T-cell (primary cell): ENCODE measurements at regions not wholly inside any gene's neighbourhood (a gene's known extent, or its start where the extent isn't known, plus 50 kb on each side); places are given as distances from the start of the nearest gene placed in this dataset.

Experiments used
- ATAC-seq, 4 experiments: fragments of 200-7000 bp in 3 of 4; fragments of 150-1000 bp in 1 of 4; cut with Tn5 transposase; replicated peaks in 1 of 4; 1 replicate in 3 of 4; 2 replicates in 1 of 4; pipeline ENCODE4 v1.10.0; 2021; ENCODE audit warnings: moderate library complexity in 3 of 4, mild to moderate bottlenecking in 2 of 4, moderate number of reproducible peaks in 1 of 4
- CTCF ChIA-PET, 2 donors: fragments of 300-600 bp; sonication (Branson Sonifier 250); formaldehyde crosslinking; loops; one replicate each; lab custom pipeline; 2022; ENCODE audit warnings: antibody characterized with exemption in 2 of 2; lab: Charles Lee
- POLR2A ChIA-PET, 2 donors: fragments of 300-600 bp; sonication (Branson Sonifier 250); formaldehyde crosslinking; loops; one replicate each; lab custom pipeline; 2022; ENCODE audit warnings: antibody characterized with exemption in 2 of 2; lab: Charles Lee
- DNase-seq, 35 experiments: peaks; one replicate each; pipeline versions ENCODE4 v3.0.0 to v3.0.0-alpha.2; 2013 to 2023
- H3K27ac ChIP-seq: one replicate; pipeline ENCODE4 v1.5.1; 2013; ENCODE audit warnings: low read length
- H3K27me3 ChIP-seq, 2 experiments: replicated peaks in 1 of 2; 1 replicate in 1 of 2; 2 replicates in 1 of 2; pipeline versions ENCODE4 v1.6.1 to v1.7.0; 2013; ENCODE audit warnings: low read length in 1 of 2, mixed read lengths in 1 of 2; ENCODE audit not compliant: control insufficient read depth in 2 of 2, insufficient read depth in 2 of 2; ENCODE audit errors: extremely low read depth in 1 of 2
- H3K36me3 ChIP-seq, 2 donors: 1 replicate in 1 of 2; 2 replicates in 1 of 2; pipeline versions ENCODE4 v1.6.1 to v1.7.0; 2013; ENCODE audit warnings: low read length in 1 of 2; ENCODE audit not compliant: control insufficient read depth in 2 of 2, insufficient read depth in 1 of 2; ENCODE audit errors: extremely low read depth in 1 of 2
- H3K4me1 ChIP-seq, 2 experiments: 1 replicate in 1 of 2; 2 replicates in 1 of 2; pipeline versions ENCODE4 v1.6.1 to v1.7.0; 2013; ENCODE audit warnings: low read length in 2 of 2, mixed read lengths in 1 of 2; ENCODE audit not compliant: insufficient read depth in 2 of 2, control insufficient read depth in 1 of 2; ENCODE audit errors: extremely low read depth in 1 of 2
- H3K4me3 ChIP-seq, 2 donors: 1 replicate in 1 of 2; 2 replicates in 1 of 2; pipeline versions ENCODE4 v1.5.1 to v1.7.0; 2013; ENCODE audit warnings: mild to moderate bottlenecking in 2 of 2, low read length in 1 of 2, moderate library complexity in 1 of 2; ENCODE audit not compliant: control insufficient read depth in 1 of 2; ENCODE audit errors: extremely low read depth in 1 of 2
- H3K9me3 ChIP-seq: 2 replicates; pipeline ENCODE4 v1.7.0; 2013
- H3K27ac Mint-ChIP-seq, 2 donors: one replicate each; pipeline ENCODE4 v1.8.0; 2020 to 2021; ENCODE audit warnings: mild to moderate bottlenecking in 2 of 2, mixed read lengths in 2 of 2
- H3K27me3 Mint-ChIP-seq, 2 donors: one replicate each; pipeline ENCODE4 v1.8.0; 2021 to 2022; ENCODE audit warnings: mixed read lengths in 2 of 2
- H3K36me3 Mint-ChIP-seq: one replicate; pipeline ENCODE4 v1.8.0; 2021; ENCODE audit warnings: mixed read lengths
- H3K4me1 Mint-ChIP-seq, 3 donors: one replicate each; pipeline ENCODE4 v1.8.0; 2020 to 2022; ENCODE audit warnings: mixed read lengths in 3 of 3, mild to moderate bottlenecking in 1 of 3
- H3K4me3 Mint-ChIP-seq, 3 donors: one replicate each; pipeline ENCODE4 v1.8.0; 2020 to 2022; ENCODE audit warnings: mild to moderate bottlenecking in 3 of 3, mixed read lengths in 3 of 3, moderate library complexity in 3 of 3
- H3K9me3 Mint-ChIP-seq, 3 donors: one replicate each; pipeline ENCODE4 v1.8.0; 2020 to 2022; ENCODE audit warnings: mixed read lengths in 3 of 3
- WGBS: methylation state at CpG from one replicate; pipeline ENCODE4 v1.1.5; 2013; ENCODE audit warnings: missing lambda C conversion rate; ENCODE audit not compliant: insufficient coverage; 5-methylcytosine and 5-hydroxymethylcytosine counted together

- Histone ChIP-seq H3K27me3 (peaks cover 0 to 2% of the 10 kb centered on the region in 2 experiments), H3K4me3 (no peak overlapping the region), H3K36me3 (no peaks in the 10 kb centered on the region), H3K27ac (no peak overlapping the region), H3K4me1 (no peaks in the 10 kb centered on the region), H3K9me3 (no peaks in the 10 kb centered on the region)
- H3K27ac Mint-ChIP-seq = no peak overlapping the region
- CTCF ChIA-PET = no interaction called here
- H3K36me3 Mint-ChIP-seq = no peaks in the 10 kb centered on the region
- H3K27me3 Mint-ChIP-seq = peaks cover 0 to 7% of the 10 kb centered on the region in 2 donors
- no peaks in the 10 kb centered on the region for H3K9me3 Mint-ChIP-seq
- POLR2A ChIA-PET = no interaction called here
- DNase-seq (no peak), ATAC-seq (no peak)
- no CpG with 5 or more reads among the region's 3 CpGs for WGBS
- H3K4me1 Mint-ChIP-seq = no peaks in the 10 kb centered on the region
- no peak overlapping the region for H3K4me3 Mint-ChIP-seq
Observed at GRCh38 chr5:147045290-147045689, 166.7 kb upstream of the PPP2R2B start.

GRCh38 chr5:147046281-147046680 lies 167.7 kb upstream of the PPP2R2B start:
- Mint-ChIP-seq H3K36me3 (no peaks in the 10 kb centered on the region), H3K27ac (no peak overlapping the region), H3K4me1 (no peaks in the 10 kb centered on the region), H3K4me3 (no peak overlapping the region), H3K27me3 (peaks cover 0 to 8% of the 10 kb centered on the region in 2 donors), H3K9me3 (no peaks in the 10 kb centered on the region)
- H3K4me1 ChIP-seq = no peaks in the 10 kb centered on the region
- peaks cover 0 to 2% of the 10 kb centered on the region in 2 experiments for H3K27me3 ChIP-seq
- H3K9me3 ChIP-seq = no peaks in the 10 kb centered on the region
- ATAC-seq (no peak), DNase-seq (no peak)
- H3K27ac ChIP-seq = no peak overlapping the region
- H3K4me3 ChIP-seq = no peak overlapping the region
- POLR2A ChIA-PET = no interaction called here
- H3K36me3 ChIP-seq = no peaks in the 10 kb centered on the region
- CTCF ChIA-PET = no interaction called here
- 50% methylated on average over 1 of the region's 1 CpG for WGBS

DNA sequence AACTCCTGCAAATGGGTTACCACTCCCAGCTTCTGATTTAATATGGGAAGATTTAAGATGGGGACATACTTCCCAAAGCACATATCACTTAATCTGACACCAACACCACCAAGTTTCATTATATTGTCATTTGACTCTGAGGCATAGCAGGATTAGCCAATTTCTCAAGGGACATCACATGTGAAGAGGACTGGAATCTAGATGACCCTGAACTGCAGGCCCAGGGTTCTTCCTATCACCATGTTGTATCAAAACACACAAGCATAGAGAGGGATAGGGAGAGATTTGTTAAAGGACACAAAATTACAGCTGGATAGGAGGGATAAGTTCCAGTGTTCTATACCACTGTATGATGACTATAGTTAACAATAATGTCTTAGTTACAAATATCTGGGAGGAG lies 168.3 kb upstream of the PPP2R2B start:
- H3K4me3 Mint-ChIP-seq = no peak overlapping the region
- H3K4me1 Mint-ChIP-seq = no peaks in the 10 kb centered on the region
- Histone ChIP-seq H3K27me3 (peaks cover 0 to 2% of the 10 kb centered on the region in 2 experiments), H3K4me1 (no peaks in the 10 kb centered on the region), H3K27ac (no peak overlapping the region), H3K4me3 (no peak overlapping the region), H3K36me3 (no peaks in the 10 kb centered on the region), H3K9me3 (no peaks in the 10 kb centered on the region)
- CTCF ChIA-PET = interaction anchor here in 1 of 2 donors (0.6 kb wide), 1 partner anchor 184 kb away, joined by 3 read pairs; no protein-coding TSS in a partner anchor
- peaks cover 0 to 8% of the 10 kb centered on the region in 2 donors for H3K27me3 Mint-ChIP-seq
- no peaks in the 10 kb centered on the region for H3K9me3 Mint-ChIP-seq
- no peak for DNase-seq
- H3K36me3 Mint-ChIP-seq = no peaks in the 10 kb centered on the region
- ATAC-seq = no peak
- POLR2A ChIA-PET = no interaction called here
- H3K27ac Mint-ChIP-seq = no peak overlapping the region

- Histone ChIP-seq H3K4me3 (no peak overlapping the region), H3K4me1 (no peaks in the 10 kb centered on the region), H3K9me3 (no peaks in the 10 kb centered on the region), H3K36me3 (no peaks in the 10 kb centered on the region), H3K27me3 (peaks cover 0 to 2% of the 10 kb centered on the region in 2 experiments), H3K27ac (no peak overlapping the region)
- peaks cover 4 to 20% of the 10 kb centered on the region in 2 donors for H3K27me3 Mint-ChIP-seq
- H3K4me1 Mint-ChIP-seq = no peaks in the 10 kb centered on the region
- no peak for DNase-seq
- ChIA-PET CTCF (no interaction called here), POLR2A (no interaction called here)
- no peaks in the 10 kb centered on the region for H3K9me3 Mint-ChIP-seq
- no peak for ATAC-seq
- no peaks in the 10 kb centered on the region for H3K36me3 Mint-ChIP-seq
- H3K27ac Mint-ChIP-seq = no peak overlapping the region
- 57% methylated on average over 2 of the region's 2 CpGs for WGBS
- H3K4me3 Mint-ChIP-seq = no peak overlapping the region
Observed at GRCh38 chr5:147049764-147050163, 171.2 kb upstream of the PPP2R2B start.

- no CpG with 5 or more reads among the region's 2 CpGs for WGBS
- Mint-ChIP-seq H3K27me3 (peaks cover 4 to 24% of the 10 kb centered on the region in 2 donors), H3K4me3 (no peak overlapping the region), H3K27ac (no peak overlapping the region), H3K9me3 (no peaks in the 10 kb centered on the region), H3K36me3 (no peaks in the 10 kb centered on the region), H3K4me1 (no peaks in the 10 kb centered on the region)
- Histone ChIP-seq H3K9me3 (no peaks in the 10 kb centered on the region), H3K4me3 (no peak overlapping the region), H3K36me3 (no peaks in the 10 kb centered on the region), H3K27ac (no peak overlapping the region), H3K27me3 (peaks cover 0 to 2% of the 10 kb centered on the region in 2 experiments), H3K4me1 (no peaks in the 10 kb centered on the region)
- CTCF ChIA-PET = interaction anchor here in 1 of 2 donors (0.6 kb wide), 1 partner anchor 10 kb away, joined by 6 read pairs; no protein-coding TSS in a partner anchor
- ATAC-seq (no peak), DNase-seq (no peak)
- POLR2A ChIA-PET = no interaction called here
Observed at GRCh38 chr5:147050172-147050571, 171.6 kb upstream of the PPP2R2B start.

DNA sequence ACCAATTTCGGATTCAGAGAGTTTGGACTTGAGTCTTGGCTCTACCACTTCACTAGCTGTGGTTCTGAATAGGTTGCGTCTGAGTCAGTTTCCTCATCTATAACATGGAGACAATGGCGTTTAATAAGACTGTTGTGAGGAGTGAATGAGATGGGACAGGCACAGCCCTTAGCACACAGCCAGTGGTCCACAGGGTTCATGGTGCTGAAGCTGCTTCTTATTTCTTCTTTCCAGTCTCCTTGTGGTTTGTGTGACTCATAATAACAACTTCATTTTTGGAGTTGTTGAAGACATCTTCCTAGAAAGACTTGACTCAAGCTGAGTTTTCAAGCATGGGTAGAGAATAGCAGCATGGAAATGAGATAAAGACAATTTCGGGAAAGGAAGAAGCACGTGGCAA lies 172.6 kb upstream of the PPP2R2B start:
- H3K9me3 ChIP-seq = no peaks in the 10 kb centered on the region
- DNase-seq = no peak
- ChIA-PET CTCF (no interaction called here), POLR2A (no interaction called here)
- H3K4me1 Mint-ChIP-seq = no peaks in the 10 kb centered on the region
- no peak overlapping the region for H3K4me3 Mint-ChIP-seq
- no peaks in the 10 kb centered on the region for H3K36me3 ChIP-seq
- H3K27me3 ChIP-seq = peaks cover 0 to 2% of the 10 kb centered on the region in 2 experiments
- no peaks in the 10 kb centered on the region for H3K36me3 Mint-ChIP-seq
- no peak overlapping the region for H3K27ac Mint-ChIP-seq
- H3K4me1 ChIP-seq = no peaks in the 10 kb centered on the region
- peaks cover 4 to 20% of the 10 kb centered on the region in 2 donors for H3K27me3 Mint-ChIP-seq
- ATAC-seq = no peak
- WGBS = no CpG with 5 or more reads among the region's 5 CpGs
- H3K9me3 Mint-ChIP-seq = no peaks in the 10 kb centered on the region
- H3K4me3 ChIP-seq = no peak overlapping the region
- H3K27ac ChIP-seq = no peak overlapping the region

DNA sequence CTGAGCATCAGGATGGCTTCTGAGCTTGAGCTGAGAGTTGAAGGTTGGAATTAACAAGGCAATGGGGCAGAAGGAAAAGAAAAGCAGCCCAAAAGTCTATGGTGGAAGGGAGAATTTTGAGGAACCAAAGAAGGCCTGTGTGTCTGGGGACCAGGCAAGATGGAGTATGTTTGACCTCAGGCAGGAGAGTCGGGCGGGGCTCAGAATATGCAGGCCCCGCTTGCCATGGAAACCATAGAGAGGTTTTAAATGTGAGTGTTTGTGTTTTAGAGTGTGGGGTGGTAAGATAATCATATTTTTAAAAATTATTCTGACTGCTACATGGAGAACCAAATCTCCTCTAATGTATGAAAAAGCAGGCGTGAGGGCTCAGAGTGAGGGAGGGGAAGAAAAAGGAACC lies 174.0 kb upstream of the PPP2R2B start:
- DNase-seq (no peak), ATAC-seq (no peak)
- H3K9me3 Mint-ChIP-seq = no peaks in the 10 kb centered on the region
- H3K36me3 Mint-ChIP-seq = no peaks in the 10 kb centered on the region
- POLR2A ChIA-PET = no interaction called here
- Histone ChIP-seq H3K4me3 (no peak overlapping the region), H3K27me3 (peaks cover 0 to 2% of the 10 kb centered on the region in 2 experiments), H3K27ac (no peak overlapping the region), H3K4me1 (no peaks in the 10 kb centered on the region), H3K36me3 (no peaks in the 10 kb centered on the region), H3K9me3 (no peaks in the 10 kb centered on the region)
- H3K27me3 Mint-ChIP-seq = peaks cover 6 to 20% of the 10 kb centered on the region in 2 donors
- no peak overlapping the region for H3K27ac Mint-ChIP-seq
- H3K4me1 Mint-ChIP-seq = no peaks in the 10 kb centered on the region
- CTCF ChIA-PET = no interaction called here
- H3K4me3 Mint-ChIP-seq = no peak overlapping the region
- no CpG with 5 or more reads among the region's 4 CpGs for WGBS
